ENCODE measurements at regions not wholly inside any gene's neighbourhood (a gene's known extent, or its start where the extent isn't known, plus 50 kb on each side); places are given as distances from the start of the nearest gene placed in this dataset.

- DNase-seq (ENCODE audit: low read depth in 4 of 4, low spot score in 3 of 4) = no peak
Measured at GRCh38 chr6:113634352-113635163, 222.6 kb upstream of the MARCKS start.

GRCh38 chr6:113635222-113635986 lies 221.7 kb upstream of the MARCKS start:
- DNase-seq (ENCODE audit: low read depth in 4 of 4, low spot score in 3 of 4) = no peak

GRCh38 chr6:113636357-113636824 lies 220.8 kb upstream of the MARCKS start:
- no peak for DNase-seq (ENCODE audit: low read depth in 4 of 4, low spot score in 3 of 4)

DNA sequence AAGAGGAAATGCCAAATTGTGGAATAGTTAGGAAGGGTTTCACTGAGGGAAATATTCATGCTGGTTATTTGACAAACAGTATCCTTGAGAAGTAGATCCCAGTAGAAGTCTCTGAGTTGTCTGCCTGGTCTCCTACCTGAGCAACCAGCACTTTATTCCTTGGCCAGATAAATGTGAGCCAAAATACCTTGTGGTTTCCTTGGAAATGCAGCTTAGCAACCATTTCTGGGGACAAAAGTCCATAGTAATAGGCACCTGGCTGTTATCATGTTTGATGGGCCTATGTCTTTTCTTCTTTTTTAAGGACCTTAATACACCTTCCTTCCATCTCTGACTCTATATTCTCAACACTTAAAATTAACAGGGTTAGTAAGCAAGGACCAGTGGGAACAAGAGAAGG lies 217.1 kb upstream of the MARCKS start:
- DNase-seq (ENCODE audit: low read depth in 4 of 4, low spot score in 3 of 4) = no peak

- DNase-seq (ENCODE audit: low read depth in 4 of 4, low spot score in 3 of 4) = no peak
Measured at GRCh38 chr6:113642001-113642713, 215.0 kb upstream of the MARCKS start.

DNA sequence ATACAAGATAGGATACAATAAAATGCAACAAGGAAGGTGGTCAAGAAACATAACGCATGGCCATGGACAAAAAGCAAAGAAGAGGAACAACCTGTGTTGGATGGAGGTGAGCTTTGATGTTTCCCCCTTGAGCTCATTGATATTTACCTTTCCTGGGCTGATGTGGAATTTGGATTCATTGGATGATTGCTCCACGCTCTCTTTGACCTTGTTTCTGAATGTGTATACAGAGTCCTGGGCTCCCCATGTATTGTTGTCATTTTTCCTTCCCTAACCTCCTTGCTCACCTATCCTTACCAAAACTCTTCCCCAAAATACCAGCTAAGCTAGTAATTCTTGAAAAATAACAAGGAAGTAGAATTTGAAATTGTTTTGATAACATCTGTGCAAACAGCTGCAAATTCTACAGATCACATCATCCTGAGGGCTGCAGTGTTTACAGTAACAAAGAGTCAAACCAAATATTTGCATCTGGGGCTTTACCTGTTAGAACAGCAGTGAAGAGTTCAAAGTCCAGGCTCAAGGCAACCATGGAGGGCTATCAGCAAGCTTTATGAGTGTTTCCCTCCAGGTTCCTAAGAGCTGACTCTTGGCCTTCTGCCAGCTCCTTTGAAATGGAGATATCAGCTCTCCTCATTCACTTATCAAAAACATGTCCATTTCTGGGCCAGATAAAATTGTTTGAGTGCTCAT lies 214.3 kb upstream of the MARCKS start:
- peak in 1 of 4 donors; percentile 18 for DNase-seq (ENCODE audit: low read depth in 4 of 4, low spot score in 3 of 4)

DNA sequence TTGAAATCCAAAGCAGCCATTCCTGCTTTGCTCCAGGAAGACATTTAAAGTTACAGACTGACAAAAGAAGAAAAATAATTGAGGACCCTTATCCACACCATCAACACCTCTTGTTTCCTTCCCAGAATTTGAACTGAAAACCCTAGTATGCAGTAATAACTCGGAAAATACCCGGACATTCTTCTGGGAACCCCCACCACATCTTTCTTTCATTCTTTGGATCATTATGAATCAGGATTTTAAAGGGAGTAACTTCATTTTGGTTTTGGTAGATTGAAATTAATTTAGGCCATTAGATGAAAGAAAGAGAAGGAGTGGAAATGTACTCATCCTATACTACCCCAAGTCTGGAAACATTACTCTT lies 213.8 kb upstream of the MARCKS start:
- no peak for DNase-seq (ENCODE audit: low read depth in 4 of 4, low spot score in 3 of 4)

GRCh38 chr6:113644861-113645575 lies 212.1 kb upstream of the MARCKS start:
- no peak for DNase-seq (ENCODE audit: low read depth in 4 of 4, low spot score in 3 of 4)

DNA sequence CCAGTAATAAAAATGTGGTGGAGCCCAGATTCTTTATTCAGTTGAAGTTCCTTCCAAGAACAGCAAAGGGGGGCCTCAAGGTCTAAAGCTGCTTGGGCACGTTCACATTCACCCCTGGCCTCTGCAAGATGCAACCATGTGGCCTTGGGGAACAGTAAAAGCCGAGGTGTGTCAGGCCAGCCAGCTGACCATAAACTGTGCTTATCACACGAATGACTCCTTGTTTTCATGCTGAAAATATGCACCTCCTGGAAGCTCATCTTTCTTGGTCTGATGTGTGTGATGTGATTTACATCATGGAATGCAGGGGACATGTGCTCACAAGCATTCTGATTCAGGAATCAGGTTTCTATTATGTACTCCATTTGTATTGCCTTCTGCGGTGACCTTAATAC lies 211.6 kb upstream of the MARCKS start:
- DNase-seq (ENCODE audit: low read depth in 4 of 4, low spot score in 3 of 4) = no peak

DNA sequence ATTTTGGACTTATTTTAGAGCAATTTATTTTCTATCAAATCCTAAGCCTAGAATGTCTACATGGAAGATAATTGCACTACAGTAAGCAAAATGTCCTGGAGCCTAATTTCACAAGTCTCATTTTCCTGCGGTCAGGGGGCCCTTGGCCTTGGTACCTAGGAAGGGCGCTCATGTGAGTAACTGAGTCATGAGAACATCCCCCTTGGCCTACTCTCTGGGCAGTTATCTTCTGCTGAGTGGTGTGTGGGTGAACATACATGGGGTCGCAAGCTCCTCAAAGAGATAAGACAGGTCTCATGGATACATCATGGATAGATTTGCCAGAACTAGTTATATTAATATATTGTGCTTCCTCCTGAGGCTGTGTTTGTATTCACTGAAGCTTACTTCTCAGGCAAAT lies 211.2 kb upstream of the MARCKS start:
- DNase-seq (ENCODE audit: low read depth in 4 of 4, low spot score in 3 of 4) = no peak

- no peak for DNase-seq (ENCODE audit: low read depth in 4 of 4, low spot score in 3 of 4)
Measured at GRCh38 chr6:113646701-113647100, 210.4 kb upstream of the MARCKS start.

- DNase-seq (ENCODE audit: low read depth in 4 of 4, low spot score in 3 of 4) = no peak
Measured at GRCh38 chr6:113647143-113647889, 209.8 kb upstream of the MARCKS start.

GRCh38 chr6:113648698-113649097 lies 208.4 kb upstream of the MARCKS start:
- DNase-seq (ENCODE audit: low read depth in 4 of 4, low spot score in 3 of 4) = no peak

DNA sequence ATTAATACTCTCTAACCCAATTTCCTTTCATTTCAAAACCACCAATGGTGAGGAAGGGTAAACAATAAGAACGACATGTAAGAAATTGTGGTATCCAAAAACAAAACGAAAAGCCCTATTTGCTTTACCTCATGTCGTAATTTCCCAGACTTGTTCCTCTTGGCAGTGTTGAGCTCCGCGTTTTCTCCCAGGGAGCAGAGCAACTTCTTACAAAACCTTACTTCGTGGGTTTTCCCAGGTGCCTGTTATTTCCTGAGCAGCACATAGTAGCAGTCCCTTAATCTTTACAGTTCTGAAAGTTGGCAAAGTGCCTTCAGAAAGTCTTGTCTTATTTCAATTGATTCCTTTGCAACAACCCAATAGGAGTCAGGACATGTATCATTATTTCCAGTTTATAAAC lies 207.9 kb upstream of the MARCKS start:
- DNase-seq (ENCODE audit: low read depth in 4 of 4, low spot score in 3 of 4) = no peak

GRCh38 chr6:113649880-113650609 lies 207.1 kb upstream of the MARCKS start:
- DNase-seq (ENCODE audit: low read depth in 4 of 4, low spot score in 3 of 4) = no peak

DNA sequence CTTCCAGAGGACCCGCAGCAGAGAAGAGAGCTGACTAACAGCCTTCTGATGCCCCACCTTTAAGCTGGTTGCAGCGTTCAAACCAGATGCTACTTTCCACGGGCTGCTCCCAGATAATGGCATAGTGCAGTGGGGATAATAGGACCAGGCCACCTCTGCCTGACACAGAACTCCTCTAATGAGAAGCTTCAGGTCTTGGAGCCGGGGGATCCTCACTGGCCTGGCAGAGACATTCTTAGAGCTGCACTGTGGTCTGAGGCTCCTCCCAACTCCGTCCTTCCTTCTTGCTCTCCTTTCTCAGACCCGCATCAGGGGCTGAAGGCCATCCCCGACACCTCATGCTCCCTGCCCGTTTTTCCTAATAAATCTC lies 206.6 kb upstream of the MARCKS start:
- no peak for DNase-seq (ENCODE audit: low read depth in 4 of 4, low spot score in 3 of 4)

GRCh38 chr6:113651120-113651519 lies 206.0 kb upstream of the MARCKS start:
- DNase-seq (ENCODE audit: low read depth in 4 of 4, low spot score in 3 of 4) = no peak

GRCh38 chr6:113651920-113652319 lies 205.2 kb upstream of the MARCKS start:
- no peak for DNase-seq (ENCODE audit: low read depth in 4 of 4, low spot score in 3 of 4)

GRCh38 chr6:113653275-113653674 lies 203.9 kb upstream of the MARCKS start:
- DNase-seq (ENCODE audit: low read depth in 4 of 4, low spot score in 3 of 4) = no peak
